ENCODE measurements at regions not wholly inside any gene's neighbourhood (a gene's known extent, or its start where the extent isn't known, plus 50 kb on each side); places are given as distances from the start of the nearest gene placed in this dataset.

DNA sequence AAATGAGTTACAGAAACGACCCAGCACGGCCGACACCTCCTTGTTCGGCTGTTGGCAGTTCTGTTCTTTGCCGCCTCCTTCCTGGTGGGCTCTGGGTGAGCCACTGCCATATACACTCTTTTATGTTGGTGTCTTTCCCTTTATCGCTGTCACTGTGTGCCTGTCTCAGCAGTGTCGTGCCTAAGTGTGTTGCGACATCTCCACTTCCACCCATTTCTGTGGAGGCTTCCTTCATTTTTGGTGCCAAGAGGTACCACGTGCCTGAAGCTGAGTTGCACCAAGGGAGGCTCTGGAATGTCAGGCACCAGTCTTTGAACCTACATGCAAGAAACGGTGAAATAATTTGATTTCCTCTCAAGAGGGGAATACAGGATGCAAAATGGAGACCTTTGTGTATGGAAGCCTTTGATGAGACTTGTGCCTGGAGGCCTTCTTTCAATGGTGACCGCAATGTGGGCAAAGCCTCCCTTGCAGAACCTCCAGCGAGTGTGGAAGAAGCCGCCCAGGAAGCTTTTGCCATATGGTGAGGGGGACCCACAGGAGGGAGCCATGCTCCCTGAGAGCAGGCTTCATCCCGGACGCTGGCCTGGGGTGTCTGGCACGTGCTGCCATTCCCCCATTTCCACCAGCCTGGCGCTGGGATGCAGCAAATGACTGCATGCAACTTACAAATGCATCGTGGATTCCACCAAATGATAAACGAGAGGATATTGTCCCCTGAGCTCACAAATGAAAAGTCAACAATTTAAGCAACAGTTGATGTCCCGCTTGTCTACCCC lies 136.2 kb downstream of the TEX29 start:
- DNase-seq (ENCODE audit: low spot score), result no peak

- no peak for DNase-seq (ENCODE audit: low spot score)
Measured at GRCh38 chr13:111458001-111458531, 137.6 kb downstream of the TEX29 start.

DNA sequence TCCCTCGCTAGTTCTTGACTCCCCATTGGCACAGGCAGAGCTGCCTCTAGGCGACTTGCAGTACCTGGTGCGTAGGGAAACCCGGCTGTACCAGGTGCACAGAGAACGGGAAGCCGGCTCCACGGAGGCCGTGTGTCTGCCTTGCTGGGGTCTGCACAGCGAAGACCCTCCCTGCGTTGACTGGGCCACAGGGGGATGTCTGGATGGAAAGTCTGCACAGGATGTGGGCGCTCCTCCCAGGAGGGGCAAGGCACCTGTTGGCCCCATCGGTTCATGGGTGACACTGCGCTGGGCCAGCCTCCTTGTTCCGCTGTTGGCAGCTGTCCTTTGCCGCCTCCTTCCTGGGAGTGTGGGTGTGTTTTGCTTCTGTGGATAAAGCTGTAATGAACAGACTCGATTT lies 138.3 kb downstream of the TEX29 start:
- DNase-seq (ENCODE audit: low spot score), result no peak

- DNase-seq (ENCODE audit: low spot score), result no peak
Measured at GRCh38 chr13:111459803-111460547, 139.5 kb downstream of the TEX29 start.

DNA sequence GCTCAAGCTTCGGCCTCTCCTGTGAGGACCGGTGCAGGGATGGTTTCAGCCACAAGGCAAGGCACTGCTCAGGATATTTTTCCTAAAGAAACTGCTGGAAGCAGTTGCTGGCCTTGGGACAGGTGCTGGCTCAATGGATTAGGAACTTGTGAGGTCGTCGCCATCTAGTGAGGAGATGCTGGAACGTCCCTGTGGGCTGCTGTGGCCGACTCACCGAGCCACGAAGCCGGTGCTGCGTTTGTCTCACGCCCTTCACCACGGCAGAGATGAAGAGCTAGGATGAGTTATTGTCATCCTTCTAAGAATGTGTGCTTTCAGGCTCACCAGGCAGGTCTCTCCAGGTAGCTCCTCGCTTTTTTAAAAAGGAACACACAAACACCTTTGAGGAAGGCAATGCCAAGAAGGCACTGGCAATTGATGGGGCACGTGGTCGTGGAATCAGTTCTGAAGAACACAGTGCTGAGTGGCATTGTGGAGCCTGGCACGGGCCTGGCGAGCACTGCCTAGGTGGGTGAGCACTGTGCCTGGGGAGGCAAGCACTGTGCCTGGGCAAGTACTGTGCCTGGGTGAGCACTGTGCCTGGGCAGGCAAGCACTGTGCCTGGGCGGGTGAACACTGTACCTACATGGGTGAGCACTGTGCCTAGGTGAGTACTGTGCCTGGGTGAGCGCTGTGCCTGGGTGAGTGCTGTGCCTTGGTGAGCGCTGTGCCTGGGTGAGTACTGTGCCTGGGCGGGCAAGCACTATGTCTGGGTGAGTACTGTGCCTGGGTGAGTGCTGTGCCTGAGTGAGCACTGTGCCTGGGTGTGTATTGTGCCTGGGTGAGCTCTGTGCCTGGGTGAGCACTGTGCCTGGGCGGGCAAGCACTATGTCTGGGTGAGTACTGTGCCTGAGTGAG lies 140.4 kb downstream of the TEX29 start:
- DNase-seq (ENCODE audit: low spot score), result no peak

GRCh38 chr13:111461445-111462149 lies 141.2 kb downstream of the TEX29 start:
- no peak for DNase-seq (ENCODE audit: low spot score)

GRCh38 chr13:111462221-111462764 lies 141.9 kb downstream of the TEX29 start:
- DNase-seq (ENCODE audit: low spot score), result no peak

DNA sequence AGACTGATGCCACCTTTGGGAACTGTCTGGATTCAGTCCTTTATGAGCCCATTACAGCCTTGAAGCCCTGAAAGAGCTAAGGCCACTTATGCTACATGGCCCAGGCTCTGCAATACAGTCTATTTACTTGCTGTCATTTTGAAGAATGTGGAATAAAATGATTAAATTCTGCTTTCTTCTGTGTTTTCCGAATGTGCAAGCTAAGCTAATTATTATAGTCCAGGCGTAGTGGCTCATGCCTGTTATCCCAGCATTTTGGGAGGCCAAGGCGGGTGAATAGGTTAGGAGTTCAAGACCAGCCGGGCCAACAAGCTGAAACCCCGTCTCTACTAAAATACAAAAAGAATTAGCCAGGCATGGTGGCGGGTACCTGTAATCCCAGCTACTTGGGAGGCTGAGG lies 142.5 kb downstream of the TEX29 start:
- DNase-seq (ENCODE audit: low spot score), result no peak

DNA sequence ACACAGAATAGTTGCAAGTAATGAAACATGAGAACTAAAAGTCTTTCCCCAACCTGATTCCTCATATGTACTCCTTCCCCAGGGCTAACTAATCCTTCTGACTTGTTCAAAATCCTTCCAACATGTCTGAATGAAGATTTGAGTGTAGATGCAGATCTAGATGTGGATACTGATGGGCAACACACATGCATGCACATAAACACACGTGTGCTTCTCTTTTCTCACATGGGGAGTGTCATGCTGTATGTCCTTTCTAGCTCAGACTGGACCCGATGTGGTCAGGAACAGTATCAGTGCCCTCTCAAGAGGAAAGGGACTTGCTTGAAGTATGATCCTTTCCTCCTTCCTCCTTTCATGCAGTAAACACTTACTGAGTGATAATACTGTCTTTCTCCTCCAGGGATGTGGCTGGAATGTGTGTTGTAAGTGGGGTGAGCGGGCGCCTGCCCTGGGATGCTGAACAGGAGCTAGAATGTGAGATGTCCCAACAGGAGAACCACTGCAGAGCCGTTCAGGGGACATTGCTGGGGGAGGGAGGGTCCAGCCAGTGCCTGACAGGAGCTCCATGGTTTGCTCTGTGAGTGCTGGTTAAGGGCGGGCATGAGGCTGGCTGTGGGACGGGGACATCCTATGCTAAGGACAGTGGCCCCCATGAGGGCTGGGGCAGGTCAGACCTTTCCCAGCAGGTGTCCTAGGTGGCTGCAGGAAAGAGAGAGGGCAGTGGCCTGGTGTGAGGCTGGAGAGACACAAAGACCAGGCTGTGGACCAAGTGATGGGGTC lies 146.9 kb downstream of the TEX29 start:
- no peak for DNase-seq (ENCODE audit: low spot score)

- DNase-seq (ENCODE audit: low spot score), result no peak
Measured at GRCh38 chr13:111468037-111468959, 147.9 kb downstream of the TEX29 start.

DNA sequence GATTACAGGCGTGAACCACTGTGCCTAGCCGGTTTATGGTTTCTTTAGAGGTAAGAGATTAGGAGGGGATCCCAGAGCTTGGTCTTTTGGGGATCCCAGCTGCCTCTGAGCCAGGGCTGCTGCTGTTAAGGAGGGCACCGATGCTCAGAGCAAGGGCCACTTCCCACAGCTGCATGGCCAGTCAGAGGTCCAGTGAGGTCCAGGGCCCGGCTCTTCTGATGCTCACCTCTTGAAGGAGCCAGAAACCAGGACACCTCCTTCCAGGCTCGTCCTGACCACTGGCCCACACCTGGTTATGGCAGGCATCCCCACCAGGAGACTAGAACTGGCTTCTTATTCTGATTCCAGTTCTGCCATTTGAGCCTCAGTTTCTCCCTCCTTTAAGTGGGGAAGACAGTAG lies 149.0 kb downstream of the TEX29 start:
- no peak for DNase-seq (ENCODE audit: low spot score)

DNA sequence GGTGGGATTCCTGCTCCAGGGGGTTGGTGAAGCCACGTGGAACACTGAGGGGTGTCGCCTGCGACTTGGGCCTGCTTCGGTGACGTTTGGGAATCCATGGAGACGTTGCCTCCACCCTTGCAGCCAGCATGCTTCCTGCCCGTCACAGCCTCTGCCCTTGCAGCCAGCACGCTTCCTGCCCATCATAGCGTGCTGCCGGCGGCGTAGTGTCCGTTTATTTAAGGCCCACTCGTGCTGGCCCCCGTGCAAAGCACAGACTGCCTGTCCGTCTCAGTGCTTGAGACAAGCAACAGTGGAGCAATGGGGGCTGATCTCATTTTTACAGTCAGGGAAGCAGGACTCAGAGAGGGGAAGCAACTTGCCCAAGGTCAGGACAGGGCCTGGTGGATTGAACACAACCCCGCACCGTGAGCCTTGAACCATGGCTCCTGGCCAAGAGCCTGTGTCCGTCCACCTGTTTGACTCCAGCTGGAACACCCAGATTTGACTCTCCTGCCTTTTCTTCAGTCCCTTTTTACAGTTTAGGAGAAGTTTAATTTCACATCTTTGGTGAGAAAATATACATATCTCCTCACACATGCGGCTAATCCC lies 149.6 kb downstream of the TEX29 start:
- no peak for DNase-seq (ENCODE audit: low spot score)

DNA sequence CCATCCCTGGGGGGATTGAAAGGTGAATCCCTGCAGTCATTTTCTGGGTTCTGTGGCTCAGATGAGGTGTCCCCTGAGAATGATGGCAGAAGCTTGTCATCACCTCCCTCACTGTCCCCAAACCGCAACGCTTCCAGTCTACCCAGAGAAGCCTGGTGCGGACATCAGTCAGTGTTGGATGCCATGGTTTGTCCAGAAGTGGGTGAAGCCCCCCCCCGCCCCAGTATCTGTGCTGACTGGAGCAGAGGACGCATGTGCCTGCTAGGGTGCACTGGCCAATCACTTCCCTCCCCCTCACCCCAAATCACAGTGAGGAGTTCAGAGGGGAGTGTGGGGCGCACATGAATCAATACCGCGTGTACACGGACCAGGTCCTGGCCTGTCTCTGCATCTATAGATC lies 150.5 kb downstream of the TEX29 start:
- DNase-seq (ENCODE audit: low spot score), result no peak

DNA sequence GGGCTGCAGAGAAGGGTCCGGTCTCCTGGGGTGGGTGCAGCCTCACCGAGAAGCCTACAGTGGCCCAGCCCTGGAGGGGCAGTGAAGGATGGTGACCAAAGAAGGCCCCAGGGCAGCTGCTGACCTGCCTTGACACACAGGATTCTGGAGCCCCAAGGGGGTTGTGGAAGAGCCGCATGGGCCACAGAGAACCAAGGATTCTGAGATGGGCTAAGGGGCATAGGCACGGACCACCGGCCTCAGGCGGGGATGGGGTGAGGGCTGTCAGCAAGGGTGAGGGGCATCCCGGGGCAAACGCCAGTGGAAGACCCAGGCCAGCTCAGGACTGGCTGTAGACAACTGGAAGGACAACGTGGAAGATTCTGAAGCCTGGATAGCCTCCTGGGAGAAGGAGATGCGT lies 151.6 kb downstream of the TEX29 start:
- DNase-seq (ENCODE audit: low spot score), result no peak

DNA sequence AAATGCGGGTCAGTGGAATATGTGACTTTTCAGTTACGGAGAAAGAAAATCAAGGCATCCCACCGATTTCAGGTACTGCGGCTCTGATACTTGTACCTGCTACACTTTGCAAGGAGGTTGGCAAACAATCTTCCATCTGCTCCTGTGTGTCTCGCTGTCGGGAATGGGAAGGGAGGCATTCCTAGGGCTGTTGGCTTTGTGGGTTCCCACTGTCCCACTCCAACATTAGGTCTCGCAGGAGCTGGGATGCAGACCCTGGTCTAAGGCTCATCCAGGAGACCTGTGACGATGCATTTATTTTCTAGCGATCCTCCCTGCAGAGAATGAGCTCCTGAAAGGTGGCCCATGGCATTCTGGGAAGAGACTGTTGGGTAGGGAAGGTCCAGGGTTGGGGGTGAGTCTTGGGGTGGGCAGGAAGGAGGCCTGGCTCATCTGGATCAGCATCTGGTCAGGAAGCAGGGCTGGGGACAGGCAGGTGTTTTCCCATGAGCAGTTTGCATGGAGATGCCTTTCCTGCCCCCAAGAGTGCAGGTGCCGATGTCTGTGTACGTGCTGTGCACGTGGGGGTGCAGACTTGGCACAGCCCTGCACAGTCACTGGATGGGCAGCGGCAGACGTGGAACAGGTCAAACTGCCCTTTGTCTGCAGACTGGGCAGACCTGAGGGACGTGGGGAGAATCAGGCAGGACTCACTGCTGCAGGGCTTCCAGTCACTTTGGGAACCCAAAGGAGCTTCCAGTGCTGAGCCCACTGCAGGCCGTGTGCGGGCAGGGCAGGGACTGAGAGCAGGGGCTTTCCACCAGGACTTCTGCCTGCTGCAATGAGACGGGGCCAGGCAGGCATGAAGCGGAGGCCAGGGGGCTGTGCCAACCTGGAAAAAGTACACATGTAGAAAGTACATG lies 152.4 kb downstream of the TEX29 start:
- DNase-seq (ENCODE audit: low spot score), result no peak

- DNase-seq (ENCODE audit: low spot score), result peak; percentile 2
Measured at GRCh38 chr13:111474136-111475002, 153.9 kb downstream of the TEX29 start.

DNA sequence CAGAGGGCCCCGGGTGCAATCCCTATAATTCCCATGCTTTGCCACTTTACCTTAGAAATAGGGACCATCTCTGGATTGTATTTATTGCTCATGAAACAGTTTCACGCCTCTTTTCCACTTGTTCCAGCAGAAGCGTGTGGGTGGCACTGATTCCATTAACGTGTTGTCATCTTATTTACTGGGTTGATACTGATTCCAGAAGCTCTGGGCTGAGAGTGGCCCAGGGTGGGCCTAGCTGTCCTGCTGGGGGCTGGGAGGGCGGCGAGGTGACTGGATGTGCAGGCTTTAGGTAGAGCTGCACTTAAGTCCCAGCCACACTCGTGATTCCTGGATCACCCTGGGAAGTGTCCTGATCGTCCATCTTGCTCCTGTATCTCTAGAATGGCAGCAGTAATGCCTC lies 155.0 kb downstream of the TEX29 start:
- no peak for DNase-seq (ENCODE audit: low spot score)
